NCI-H226 (cell line): ENCODE measurements at regions not wholly inside any gene's neighbourhood (a gene's known extent, or its start where the extent isn't known, plus 50 kb on each side); places are given as distances from the start of the nearest gene placed in this dataset.
"Not testable (repeated sequence)": the region's sequence is repeated elsewhere in the genome, so short reads cannot be mapped to it uniquely, and the experiment has no call there.

Experiments
- DNase-seq: peaks from one replicate; pipeline ENCODE4 v3.0.0-alpha.2; 2015

DNA sequence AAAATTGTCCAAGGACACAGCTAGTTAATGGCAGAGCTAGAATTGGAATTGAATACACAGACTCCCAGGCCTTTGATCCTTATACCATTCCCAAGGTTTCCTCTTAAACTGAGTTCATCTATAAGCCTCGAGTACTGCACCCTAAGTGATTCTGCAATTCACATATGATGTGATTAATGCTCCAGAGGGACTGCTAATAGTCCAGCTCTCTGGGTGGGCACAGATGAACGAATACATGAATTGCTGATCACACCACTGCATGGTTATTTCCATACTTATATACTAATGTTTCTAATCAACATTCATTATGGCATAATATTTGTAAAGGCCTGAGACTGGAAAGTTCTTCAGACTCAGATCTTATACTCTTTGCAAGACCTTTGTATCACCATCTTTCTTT is 101.8 kb downstream of the NUFIP1 start:
- no peak for DNase-seq

DNA sequence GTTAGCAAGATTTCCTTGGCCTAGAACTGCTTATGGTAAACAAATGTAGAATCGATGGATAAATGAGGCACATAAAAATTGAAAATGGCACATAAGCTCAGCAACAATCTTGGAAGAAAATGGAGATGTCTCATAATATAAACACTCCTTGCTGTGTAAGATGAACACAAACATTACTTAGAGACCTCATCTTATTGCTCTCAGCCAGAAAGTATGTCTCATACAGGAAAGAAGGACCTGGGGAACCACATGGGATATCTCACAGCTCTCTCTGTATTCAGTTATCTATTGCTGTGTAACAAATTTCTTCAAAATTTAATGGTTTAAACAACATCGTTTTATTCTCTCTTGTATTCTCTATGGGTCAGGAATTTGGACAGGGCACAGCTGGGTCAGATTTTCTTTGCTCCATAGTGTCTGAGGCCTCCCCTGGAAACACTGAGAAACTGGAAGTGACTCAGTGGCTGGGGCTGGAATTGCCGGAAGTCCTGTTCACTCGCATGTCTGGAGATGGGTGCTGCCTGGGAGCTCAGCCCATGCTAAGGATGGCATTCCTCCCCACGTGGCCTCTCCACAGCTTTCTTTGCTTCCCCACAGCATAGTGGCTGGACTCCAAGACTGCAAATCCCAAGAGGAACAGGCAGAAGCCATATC is 105.1 kb downstream of the NUFIP1 start:
- DNase-seq = peak; percentile 77

DNA sequence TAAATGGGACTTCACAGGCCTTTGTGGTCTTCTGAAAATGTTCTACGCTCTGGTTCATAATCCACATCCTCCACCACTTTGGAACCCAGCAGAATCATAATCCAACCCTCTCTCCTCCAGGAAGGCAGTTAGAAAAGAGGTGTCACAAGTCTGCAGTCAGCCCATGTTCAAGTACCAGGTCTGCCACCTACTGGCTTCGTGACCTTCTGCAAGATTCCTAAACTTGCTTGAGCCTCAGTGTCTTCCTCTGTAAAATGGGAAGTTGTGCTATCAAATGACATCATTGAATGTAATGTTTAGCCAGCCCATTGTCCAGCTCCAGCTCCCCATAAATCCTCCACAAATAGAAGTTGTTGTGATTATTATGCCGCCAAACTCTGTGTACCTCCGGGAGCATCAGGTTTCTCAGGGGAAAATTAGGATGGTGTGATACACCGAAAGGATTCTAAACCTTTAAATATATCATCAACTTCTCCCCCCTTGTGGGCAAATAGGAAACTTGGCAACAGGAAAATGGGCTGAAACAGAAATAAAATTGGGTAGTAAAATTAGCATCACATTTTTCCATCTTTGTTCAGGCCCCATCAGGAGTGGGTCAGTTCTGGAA is 109.7 kb downstream of the NUFIP1 start:
- DNase-seq = peak; percentile 25

DNA sequence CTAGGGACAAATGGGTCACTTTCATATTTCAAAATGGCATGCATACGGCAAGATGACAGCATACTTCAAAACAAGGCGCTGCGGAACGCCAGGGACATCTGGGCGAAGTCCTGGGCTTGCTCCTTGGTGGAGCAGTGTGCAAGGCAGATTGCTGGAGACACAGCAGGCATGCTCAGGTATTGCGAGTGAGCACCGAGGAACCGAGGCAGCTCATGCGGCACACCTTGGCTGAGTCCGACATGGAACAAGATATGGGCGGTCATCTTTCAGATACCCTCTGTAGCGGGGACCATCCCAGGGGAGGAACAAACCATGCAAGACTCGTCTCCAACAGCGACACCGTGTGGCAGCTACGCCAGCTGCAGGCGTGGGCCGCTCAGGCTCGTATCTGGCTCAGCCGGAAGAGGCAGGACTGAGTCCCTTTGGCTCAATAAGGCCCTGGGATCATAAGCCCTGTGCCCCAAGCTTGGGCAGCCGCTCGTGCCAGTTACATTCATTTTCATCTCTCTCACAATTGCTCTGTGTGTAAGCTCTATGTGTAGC is 112.4 kb downstream of the NUFIP1 start:
- DNase-seq = no peak

DNA sequence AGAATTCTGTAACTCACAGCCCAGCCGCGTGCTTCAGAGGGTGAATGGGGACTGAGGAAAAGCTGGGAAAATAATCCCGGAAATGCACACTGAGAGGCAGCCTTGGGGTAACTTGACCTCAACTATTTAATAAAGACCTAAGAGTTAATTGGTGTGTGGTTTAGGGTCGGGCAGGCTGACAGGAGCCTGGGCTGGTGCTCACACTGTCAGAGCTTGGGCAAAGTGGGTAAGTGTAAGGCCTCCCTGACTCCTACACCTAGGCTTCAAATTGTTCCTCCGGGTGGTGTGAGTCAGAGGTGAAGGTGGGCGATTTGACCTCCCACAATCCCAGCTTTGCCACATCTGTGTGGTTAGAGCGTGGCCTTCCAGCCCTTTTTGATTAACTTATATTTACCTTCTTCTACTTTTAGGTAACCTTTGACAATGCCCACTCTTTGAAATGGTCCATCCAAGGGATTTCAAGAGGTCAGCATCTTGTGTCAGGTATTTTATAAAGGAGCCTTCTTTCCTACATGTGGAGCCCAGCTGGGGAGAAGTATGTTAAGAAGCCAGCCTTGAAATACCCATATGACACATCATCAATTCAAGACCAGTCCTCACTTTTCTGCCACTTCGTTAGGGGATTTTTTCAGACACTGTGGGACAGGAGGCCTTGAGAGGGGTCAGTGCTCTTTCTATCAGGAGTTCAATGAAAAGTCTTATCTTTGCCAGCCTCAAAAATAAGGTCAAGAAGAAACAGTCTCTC is 114.2 kb downstream of the NUFIP1 start:
- peak; percentile 8 for DNase-seq

DNA sequence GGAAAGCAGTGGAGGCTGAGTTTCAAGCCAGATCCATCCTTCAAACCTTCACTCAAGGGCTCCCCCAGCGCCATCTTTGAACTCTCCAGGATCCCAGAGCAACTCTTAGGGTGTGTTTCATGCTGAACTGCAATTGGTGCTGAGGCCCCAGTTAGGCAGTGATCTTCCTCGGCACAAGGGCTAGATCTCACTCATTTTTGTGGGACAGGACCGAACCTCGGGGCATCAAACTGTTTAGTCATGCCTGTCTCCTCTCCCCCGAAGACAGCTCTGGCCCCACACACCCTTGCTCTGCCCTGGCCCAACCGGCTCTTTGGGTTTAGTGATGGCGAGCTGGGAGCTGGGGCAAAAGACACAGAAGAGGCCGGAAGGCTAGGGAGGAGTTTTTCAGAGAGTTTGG is 115.1 kb downstream of the NUFIP1 start:
- DNase-seq = no peak

DNA sequence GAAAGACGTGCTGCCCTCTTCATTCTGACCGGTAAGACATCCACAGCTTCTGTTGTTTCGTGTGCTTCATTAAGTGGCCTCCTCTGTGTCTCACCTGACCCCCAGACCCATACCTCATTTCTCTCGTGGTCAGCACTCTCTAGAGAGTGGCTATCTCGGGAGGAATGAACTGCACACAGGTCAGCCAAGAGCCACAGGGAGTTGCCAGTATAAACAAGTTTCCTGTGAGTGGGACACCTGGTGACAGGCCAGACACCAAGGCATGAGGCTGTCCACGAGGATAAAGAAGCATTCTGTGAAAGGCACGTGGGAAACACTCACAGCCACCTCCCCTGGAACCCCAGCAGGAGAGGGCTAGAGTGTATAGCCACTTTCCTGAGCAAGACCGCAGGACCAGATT is 115.8 kb downstream of the NUFIP1 start:
- no peak for DNase-seq

DNA sequence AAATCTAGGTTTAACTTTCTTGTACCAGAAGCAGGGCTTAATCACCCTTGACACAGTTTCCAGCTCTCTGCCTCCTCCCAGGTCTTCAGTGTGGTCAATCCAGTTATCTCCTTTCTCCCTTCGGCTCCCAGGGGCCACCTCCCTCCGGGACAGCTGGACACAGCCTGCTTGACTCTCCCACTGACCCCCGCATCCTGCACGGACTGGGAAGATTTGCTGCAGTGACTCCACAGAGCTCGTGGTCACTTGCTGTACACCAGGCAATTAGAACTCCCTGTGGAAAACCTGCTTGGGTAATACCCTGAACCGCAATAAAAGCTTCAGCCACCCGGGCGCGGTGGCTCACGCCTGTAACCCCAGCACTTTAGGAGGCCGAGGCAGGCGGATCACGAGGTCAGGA is 116.5 kb downstream of the NUFIP1 start:
- DNase-seq = no peak

DNA sequence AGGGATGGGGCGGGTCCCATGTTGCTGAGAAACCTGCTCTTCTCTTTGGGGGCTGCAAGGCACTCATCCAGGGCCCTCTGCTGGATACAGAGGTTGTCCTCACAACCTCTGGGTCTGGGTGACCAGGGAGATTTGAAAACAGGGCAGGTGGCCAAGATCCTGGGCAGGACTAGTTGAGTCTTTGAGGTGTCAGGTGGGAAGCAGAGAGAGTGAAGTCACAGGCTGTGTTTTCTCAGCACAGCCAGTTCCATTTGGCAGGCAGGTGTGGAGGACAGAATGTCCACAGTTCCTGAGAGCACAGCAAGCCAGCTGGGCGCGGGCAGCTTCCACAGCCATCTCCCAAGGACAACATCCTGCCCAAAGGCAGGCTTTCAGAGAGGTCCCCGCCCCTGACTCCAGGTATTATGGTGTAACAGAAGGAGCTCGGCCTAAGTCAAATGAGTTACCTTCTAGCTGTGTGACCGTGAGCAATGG is 118.8 kb downstream of the NUFIP1 start:
- no peak for DNase-seq

DNA sequence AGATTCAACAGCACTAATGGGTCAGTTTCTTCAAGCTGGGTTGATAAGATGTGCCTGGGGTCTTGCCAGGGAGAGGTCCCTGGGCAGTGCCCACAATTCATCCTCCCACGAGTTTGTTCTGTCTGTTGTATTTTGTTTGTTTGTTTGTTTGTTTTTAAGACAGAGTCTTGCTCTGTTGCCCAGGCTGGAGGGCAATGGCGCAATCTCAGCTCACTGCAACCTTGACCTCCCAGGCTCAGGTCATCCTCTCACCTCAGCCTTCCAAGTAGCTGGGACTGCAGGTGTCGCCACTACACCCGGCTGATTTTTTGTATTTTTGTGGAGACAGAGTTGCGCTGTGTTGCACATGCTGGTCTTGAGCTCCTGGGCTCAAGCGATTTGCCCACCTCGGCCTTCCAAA is 120.1 kb downstream of the NUFIP1 start:
- DNase-seq = no peak

DNA sequence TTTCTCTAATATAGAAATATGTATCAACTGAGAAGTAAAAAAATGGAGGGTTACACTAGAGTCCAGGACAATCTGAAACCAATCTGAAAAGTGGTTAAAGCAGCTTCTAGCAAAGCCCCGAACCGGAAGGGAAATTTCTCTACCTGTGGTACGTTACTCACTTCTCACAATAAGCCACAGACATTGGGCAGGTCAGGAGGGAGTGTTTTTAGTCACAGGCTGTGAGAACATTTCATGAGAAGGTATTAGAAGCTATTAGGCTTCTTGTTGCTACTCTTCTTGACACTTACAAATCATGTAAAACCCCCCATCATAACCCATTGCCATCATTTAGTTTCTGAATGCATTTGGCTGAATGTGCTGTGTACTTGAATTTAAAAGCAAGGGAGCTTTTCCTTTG is 120.9 kb downstream of the NUFIP1 start:
- DNase-seq = no peak

DNA sequence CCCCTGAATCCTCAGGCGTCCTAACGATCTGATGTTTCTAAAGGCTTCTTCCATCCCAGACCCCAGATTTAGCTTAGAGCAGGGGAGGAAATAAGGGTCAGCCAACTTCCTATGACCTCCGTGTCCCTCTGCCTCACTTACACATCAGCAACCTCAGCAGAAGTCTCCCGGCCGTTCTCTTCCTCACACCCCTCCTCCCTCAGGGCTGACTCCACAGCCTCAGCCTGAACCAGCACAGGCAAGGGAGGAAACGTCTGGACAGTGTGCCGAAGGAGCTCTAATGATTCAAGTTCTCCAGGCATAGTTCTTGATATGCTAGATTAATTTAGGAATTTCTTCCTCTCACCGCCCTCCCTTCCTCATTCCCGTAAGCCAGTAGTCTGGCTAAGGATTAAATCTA is 121.4 kb downstream of the NUFIP1 start:
- DNase-seq = no peak

DNA sequence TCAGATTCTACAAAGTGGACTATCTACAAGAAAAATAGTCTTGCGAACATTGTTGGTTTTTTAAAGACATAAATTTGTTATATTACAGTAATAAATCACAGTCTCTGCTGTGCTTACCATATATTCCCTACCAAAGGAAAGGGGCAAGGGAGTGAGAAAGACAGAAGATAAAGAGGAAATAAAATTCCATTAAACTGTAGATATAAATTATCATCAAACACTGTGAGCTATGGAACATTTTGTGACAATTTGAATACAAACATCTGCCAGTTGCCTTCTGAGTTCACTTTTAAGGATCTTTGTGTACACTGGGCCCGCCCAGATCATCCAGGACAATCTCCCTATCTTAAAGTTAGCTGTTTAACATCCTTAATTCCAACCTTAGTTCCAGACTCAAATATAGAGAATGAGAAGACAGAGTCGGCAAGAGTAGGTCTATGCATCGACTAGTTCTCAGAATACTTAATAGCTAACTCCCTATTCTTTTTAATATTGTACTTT is 122.8 kb downstream of the NUFIP1 start:
- DNase-seq = no peak

DNA sequence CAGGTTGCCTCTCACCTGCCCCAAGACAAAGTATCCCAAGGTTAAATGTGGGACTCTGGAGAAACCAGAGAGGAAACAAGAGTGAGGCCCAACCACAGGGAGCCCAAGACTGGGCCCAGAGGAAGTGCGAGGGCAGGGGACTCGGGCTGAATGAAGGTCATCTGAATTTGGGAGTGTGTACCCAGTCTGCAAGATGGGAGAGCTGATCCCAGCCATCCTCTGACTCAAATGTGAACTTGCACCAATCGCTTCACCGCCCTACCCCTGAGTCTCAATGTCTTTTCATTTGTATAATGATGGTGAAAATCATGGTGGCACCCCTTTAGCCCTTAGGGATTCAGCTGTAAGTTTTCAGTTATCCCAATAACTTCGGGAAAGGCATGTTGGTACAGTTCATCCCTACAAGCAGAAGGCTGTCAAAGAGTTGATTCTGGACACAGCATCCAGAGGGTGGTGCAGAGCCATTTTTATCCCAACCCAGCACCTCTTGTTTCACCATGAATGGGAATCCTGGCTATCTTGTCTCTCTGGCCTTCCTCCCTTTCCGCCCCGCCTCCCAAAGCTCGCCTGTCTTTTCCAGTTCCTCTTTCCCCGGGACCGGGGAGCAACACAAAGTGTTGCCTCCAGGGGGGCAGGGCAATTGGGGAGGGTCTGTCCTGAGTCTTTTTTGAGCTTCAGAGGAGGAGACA is 123.4 kb downstream of the NUFIP1 start:
- no peak for DNase-seq

DNA sequence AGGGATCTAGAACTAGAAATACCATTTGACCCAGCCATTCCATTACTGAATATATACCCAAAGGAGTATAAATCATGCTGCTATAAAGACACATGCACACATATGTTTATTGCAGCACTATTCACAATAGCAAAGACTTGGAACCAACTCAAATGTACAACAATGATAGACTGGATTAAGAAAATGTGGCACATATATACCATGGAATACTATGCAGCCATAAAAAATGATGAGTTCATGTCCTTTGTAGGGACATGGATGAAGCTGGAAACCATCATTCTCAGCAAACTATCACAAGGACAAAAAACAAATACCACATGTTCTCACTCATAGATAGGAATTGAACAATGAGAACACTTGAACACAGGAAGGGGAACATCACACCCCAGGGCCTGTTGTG is 125.6 kb downstream of the NUFIP1 start:
- not testable (repeated sequence) for DNase-seq

DNA sequence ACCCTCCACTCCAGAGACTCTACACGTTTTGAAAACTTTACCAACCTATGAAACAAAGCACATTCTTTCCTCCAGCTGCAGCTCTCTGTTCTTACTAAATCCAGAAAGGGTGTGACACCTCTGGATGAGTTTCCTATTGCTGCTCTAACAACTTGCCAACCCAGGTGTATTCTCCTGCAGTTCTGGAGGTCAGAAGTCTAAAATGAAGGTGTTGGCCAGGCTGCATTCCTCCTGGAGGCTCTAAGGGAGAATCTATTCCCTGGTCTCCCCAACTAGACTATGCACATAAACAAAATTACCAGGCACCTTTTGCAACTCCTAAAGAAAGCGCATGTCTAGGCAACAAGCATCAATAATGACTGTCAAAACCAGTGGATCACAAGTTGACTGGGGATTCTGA is 128.8 kb downstream of the NUFIP1 start:
- no peak for DNase-seq

DNA sequence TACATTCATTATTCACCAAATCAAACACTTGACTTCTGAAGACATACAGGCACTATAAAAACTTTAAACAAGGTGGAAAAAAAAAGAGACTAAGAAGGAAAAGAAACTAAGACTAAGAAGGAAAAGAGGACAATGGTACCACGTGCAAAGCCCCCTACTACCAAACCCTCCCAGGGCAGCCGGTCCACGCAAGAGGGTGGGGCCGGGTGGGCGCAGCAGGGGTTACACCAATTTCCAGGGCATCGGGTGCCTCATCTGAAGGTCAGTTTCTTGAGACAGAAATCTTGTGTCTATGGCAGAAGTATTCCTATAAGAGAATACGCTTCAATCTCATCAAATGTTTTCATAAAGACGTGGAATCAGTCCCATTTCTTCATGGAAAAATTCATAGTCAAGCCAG is 131.5 kb downstream of the NUFIP1 start:
- no peak for DNase-seq

DNA sequence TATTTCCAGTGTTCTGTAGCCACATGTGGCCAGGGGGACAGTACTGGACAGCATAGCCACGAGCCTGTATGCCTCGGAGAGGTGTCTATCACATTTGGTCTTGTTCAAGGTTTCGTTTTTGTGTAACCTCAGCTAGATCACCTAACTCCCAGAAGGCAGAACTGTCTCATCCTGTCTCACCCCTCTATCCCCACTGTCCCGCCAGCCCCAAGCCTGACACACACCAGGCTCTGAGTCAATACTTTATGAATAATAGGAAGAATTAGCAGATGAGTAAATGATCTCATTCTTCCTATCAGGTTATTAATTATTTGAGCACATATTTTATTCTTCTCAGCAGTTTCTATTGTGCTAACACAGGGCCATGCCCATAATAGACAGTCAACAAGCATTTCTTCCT is 132.2 kb downstream of the NUFIP1 start:
- DNase-seq = no peak

DNA sequence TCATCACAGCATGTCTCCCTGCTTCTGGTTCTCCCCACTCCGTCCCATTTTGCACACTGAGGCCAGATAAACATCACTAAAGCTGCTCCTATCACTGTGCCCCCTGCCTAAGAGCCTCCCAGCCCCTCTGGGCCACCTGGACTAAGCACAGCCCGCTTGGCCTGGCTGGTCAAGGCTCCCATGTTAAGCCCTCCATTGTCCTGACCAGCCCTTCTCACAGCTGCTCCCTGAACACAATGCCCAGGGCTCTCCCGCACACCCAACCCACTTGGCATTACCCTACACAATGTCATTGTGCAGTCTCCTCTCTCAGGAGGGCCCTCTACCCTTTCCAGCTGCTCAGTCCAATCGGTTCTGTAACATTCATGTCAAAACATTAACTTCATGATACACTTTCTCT is 133.4 kb downstream of the NUFIP1 start:
- DNase-seq = no peak

DNA sequence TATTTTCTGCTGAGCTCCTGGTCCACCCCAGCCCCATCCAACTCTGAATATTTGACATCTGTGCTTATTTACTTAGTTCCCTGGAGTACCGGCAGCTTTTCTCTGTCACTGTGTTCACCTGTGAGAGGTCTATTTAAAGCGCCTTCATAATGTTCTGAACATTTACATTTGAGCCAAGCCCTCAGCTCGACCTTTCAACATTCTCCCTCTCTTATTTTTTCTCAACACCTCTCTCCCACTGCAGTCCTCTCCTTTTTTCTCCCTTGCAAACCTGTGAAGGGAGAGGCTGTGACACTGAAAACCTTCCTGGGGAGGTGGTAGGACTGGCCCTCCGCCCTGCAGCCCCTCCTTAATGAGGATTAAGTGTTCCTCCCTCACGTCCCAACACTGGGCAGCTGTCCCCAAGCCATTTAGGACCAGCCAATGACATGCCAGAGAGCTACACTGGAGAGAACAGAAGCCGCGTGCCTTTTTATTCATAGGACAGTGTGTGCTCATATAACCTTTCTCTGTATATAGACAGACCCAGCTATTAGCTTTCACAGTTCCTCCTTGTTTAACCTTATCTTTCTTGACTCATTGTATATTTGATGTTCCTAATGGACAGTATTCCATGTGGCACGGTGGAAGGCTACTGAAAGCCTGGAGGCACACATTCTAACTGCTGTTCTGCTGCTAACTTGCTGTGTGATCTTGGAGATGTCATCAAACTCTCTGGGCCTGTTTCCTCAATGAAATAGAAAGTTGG is 134.8 kb downstream of the NUFIP1 start:
- no peak for DNase-seq

DNA sequence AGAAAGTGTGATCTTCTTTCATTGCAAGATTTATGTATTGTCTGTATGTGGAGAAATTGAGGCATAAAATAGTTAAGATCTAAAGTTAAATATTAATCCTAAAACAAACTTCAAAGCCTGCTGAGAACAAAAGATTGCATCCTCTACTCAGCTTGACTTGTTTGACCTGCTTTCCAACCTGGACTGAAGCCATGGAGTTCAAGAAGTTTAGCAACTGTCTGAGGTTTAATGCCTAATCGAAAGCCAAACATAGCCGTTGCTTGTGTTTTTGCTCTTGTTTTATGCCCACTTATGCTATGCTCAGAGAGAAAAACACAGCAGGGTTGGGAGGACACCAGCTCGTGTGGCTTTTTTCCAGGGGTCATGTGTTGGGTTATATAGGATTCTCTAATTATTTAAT is 135.6 kb downstream of the NUFIP1 start:
- no peak for DNase-seq

DNA sequence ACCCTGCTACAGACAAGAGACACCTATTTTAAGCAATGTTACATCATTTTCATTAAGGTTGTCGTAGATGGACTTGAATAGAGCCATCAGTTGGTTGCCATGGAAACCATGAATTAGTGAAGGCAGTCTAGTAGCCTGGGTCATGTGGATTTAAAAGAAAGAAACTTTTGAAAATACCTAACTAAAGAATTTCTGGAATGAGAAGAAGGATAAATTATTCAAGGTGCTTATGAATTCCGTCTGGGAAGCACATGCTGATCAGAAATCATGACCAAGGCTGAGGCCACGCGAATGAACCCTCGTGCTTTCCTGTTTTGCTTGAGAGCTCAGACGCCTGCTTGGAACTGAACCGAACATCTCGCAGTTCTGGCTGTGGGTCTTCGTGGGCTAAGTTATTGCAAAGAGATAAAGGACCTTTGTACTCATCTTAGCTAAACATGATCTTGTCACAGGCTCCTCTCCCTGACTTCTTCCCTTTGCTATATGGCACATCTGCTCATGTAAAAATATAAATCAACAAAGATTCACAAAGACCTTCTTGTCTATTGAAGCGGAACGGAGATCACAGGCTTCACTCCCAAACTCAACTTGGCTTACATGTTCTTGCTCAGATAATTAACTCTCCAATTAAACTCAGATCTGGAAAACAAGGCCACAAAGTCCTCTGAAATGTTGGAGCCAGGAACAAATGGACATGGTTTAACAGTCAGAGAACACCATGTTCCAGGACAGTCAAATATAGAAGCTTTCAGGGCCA is 140.2 kb downstream of the NUFIP1 start:
- no peak for DNase-seq
